Smooth muscle cell (in vitro differentiated cells): ENCODE measurements at regions not wholly inside any gene's neighbourhood (a gene's known extent, or its start where the extent isn't known, plus 50 kb on each side); places are given as distances from the start of the nearest gene placed in this dataset.

Experiments
- DNase-seq: peaks from one replicate; lab custom pipeline; 2025; ENCODE audit not compliant: unreplicated experiment; lab: John Stamatoyannopoulos, UW
- H2AFZ ChIP-seq: fragments of 200-600 bp; sonication (generic); 2 replicates; pipeline ENCODE4 v1.6.0; 2016; ENCODE audit warnings: antibody characterized with exemption, low read depth, mild to moderate bottlenecking
- H3F3A ChIP-seq: fragments of 200-600 bp; sonication (generic); 2 replicates; pipeline ENCODE4 v1.6.0; 2017; ENCODE audit warnings: antibody characterized with exemption, low read depth
- H3K27ac ChIP-seq: fragments of 200-600 bp; sonication (generic); 2 replicates; pipeline ENCODE4 v1.5.1; 2016; ENCODE audit warnings: low read depth, mild to moderate bottlenecking
- H3K27me3 ChIP-seq: fragments of 200-600 bp; sonication (generic); 2 replicates; pipeline ENCODE4 v1.6.1; 2016; ENCODE audit warnings: low read depth, mild to moderate bottlenecking
- H3K36me3 ChIP-seq: fragments of 200-600 bp; sonication (generic); 2 replicates; pipeline ENCODE4 v1.5.1; 2016; ENCODE audit warnings: low read depth
- H3K4me1 ChIP-seq: fragments of 200-600 bp; sonication (generic); 2 replicates; pipeline ENCODE4 v1.5.1; 2016; ENCODE audit warnings: low read depth
- H3K4me2 ChIP-seq: fragments of 200-600 bp; sonication (generic); 2 replicates; pipeline ENCODE4 v1.6.0; 2016; ENCODE audit warnings: mild to moderate bottlenecking
- H3K4me3 ChIP-seq: fragments of 200-600 bp; sonication (generic); 2 replicates; pipeline ENCODE4 v1.5.1; 2016; ENCODE audit warnings: mild to moderate bottlenecking
- H3K79me2 ChIP-seq: fragments of 200-600 bp; sonication (generic); 2 replicates; pipeline ENCODE4 v1.6.0; 2016; ENCODE audit warnings: low read depth, mild to moderate bottlenecking
- H3K9ac ChIP-seq: fragments of 200-600 bp; sonication (generic); 2 replicates; pipeline ENCODE4 v1.6.0; 2016; ENCODE audit warnings: low read depth
- H3K9me3 ChIP-seq: fragments of 200-600 bp; sonication (generic); replicated peaks from 2 replicates; pipeline ENCODE4 v1.5.1; 2016; ENCODE audit warnings: low read depth
- H4K20me1 ChIP-seq: fragments of 200-600 bp; sonication (generic); 2 replicates; pipeline ENCODE4 v1.6.0; 2016; ENCODE audit warnings: low read depth
- WGBS: methylation state at CpG from one replicate; pipeline ENCODE4 v1.1.7; 2016; ENCODE audit warnings: low lambda C conversion rate; 5-methylcytosine and 5-hydroxymethylcytosine counted together
- TF ChIP-seq, protein P1 (sequence below): fragments of 200-600 bp; sonication (generic); IDR thresholded peaks from 2 replicates; pipeline ENCODE4 v1.5.1; 2017; ENCODE audit warnings: borderline replicate concordance, mild to moderate bottlenecking, antibody characterized with exemption; ENCODE audit not compliant: insufficient read depth, poor library complexity, severe bottlenecking

DNA sequence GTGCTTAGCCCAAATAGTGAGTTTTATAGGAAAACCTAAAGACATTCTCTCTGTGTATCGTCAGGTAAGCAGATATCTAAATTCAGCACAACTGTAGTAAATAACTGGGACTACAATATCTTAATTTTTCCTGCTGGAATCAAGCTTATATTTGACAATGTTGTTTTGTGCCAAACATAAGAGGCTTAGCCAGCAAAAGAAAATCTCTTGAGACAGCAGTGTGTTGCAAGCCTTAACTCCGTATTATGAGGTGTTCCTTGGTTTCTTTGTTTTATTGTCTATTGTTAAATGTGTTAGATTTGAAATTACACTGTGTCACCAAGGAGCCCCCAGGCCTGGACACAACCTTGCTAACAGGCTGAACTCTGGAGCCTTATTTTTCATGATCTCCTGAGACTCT lies 1570.6 kb upstream of the GOT2 start:
- WGBS, result 94% methylated on average over 2 of the region's 2 CpGs
- no peaks in the 10 kb centered on the region for H3K27me3 ChIP-seq

DNA sequence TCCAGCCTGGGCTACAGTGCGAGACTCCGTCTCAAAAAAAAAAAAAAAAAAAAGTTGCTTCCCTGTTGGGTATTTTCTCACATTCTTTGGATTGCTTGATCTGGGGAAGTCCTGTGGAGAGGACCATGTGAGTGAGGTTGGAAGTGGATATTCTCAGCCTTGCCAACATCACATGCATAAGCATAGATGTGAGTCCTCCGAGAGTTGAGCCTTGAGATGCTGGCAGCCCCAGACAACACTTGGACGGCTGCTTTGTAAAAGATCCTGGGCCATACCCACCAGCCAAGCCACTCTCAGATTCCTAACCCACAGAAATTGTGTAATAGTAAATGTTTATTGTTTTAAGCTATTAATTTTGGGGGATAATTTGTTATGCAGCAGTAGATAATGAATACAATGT lies 1570.0 kb upstream of the GOT2 start:
- no peak overlapping the region for H3K9ac ChIP-seq
- no peaks in the 10 kb centered on the region for H3K27me3 ChIP-seq
- no peaks in the 10 kb centered on the region for H4K20me1 ChIP-seq
- H3K4me3 ChIP-seq, result no peak overlapping the region
- no peak overlapping the region for H3K4me2 ChIP-seq
- DNase-seq, result no peak
- 93% methylated on average over 4 of the region's 4 CpGs for WGBS
- H3F3A ChIP-seq, result no peaks in the 10 kb centered on the region
- no peaks in the 10 kb centered on the region for H3K79me2 ChIP-seq
- TF ChIP-seq, protein P1, sequence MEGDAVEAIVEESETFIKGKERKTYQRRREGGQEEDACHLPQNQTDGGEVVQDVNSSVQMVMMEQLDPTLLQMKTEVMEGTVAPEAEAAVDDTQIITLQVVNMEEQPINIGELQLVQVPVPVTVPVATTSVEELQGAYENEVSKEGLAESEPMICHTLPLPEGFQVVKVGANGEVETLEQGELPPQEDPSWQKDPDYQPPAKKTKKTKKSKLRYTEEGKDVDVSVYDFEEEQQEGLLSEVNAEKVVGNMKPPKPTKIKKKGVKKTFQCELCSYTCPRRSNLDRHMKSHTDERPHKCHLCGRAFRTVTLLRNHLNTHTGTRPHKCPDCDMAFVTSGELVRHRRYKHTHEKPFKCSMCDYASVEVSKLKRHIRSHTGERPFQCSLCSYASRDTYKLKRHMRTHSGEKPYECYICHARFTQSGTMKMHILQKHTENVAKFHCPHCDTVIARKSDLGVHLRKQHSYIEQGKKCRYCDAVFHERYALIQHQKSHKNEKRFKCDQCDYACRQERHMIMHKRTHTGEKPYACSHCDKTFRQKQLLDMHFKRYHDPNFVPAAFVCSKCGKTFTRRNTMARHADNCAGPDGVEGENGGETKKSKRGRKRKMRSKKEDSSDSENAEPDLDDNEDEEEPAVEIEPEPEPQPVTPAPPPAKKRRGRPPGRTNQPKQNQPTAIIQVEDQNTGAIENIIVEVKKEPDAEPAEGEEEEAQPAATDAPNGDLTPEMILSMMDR, result no peak
- H3K27ac ChIP-seq, result no peak overlapping the region
- no peak overlapping the region for H2AFZ ChIP-seq
- H3K4me1 ChIP-seq, result no peaks in the 10 kb centered on the region
- no peaks in the 10 kb centered on the region for H3K36me3 ChIP-seq
- H3K9me3 ChIP-seq, result no peaks in the 10 kb centered on the region

More for the DNA sequence above, 1570.6 kb upstream of the GOT2 start:
- TF ChIP-seq, protein P1, result no peak
- Histone ChIP-seq H4K20me1 (no peaks in the 10 kb centered on the region), H3K36me3 (no peaks in the 10 kb centered on the region), H3F3A (no peaks in the 10 kb centered on the region), H3K4me2 (no peak overlapping the region), H3K27ac (no peak overlapping the region), H3K4me3 (no peak overlapping the region), H3K9me3 (no peaks in the 10 kb centered on the region), H2AFZ (no peak overlapping the region), H3K79me2 (no peaks in the 10 kb centered on the region), H3K9ac (no peak overlapping the region), H3K4me1 (no peaks in the 10 kb centered on the region)
- no peak for DNase-seq

DNA sequence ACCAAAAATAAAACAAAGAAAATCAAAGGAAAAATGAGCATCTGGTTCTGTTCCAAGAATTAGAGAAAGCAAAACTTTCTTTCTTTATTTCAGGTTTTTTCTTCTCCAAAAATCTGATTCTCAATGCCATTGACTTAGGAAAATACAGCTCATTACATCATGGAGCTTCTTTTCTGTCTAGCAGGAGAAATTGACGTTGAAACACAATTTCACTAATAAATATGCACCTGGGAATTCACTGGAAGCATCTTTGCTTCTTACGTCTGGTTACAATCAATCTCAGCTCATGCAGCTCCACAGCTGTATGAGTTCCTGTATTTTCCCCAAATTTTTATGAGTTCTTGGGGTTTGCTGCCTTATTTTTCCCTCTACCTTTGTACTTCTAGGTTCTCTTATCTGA lies 1568.6 kb upstream of the GOT2 start:
- WGBS, result 91% methylated on average over 2 of the region's 2 CpGs
- H3K9me3 ChIP-seq, result no peaks in the 10 kb centered on the region

DNA sequence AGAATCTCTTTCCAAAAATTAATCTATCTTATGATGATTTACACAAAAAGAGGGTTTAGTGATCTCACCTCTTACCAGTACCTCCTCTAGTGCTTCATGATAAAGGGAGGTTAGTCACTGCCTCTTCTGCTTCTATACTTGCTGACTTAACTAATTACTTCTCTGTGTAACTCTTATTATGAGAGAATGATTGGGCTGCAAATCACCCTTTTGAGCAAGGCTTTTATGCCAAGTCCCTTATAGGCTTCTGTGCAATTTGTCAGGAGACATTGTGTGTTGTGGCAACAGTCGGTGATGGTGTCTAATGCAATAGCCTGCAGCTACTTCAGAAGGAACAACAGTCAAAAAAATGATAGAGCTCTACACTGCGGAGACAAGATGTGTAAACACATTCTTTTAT lies 1568.1 kb upstream of the GOT2 start:
- Histone ChIP-seq H3K36me3 (no peaks in the 10 kb centered on the region), H3K27me3 (no peaks in the 10 kb centered on the region), H3K9me3 (no peaks in the 10 kb centered on the region), H3K4me1 (no peaks in the 10 kb centered on the region), H3K9ac (no peak overlapping the region), H3K4me2 (no peak overlapping the region), H4K20me1 (no peaks in the 10 kb centered on the region), H3K4me3 (no peak overlapping the region), H2AFZ (no peak overlapping the region), H3K27ac (no peak overlapping the region), H3F3A (no peaks in the 10 kb centered on the region), H3K79me2 (no peaks in the 10 kb centered on the region)
- DNase-seq, result no peak
- TF ChIP-seq, protein P1, result no peak
- 80% methylated on average over 2 of the region's 2 CpGs for WGBS

More for the DNA sequence above, 1568.6 kb upstream of the GOT2 start:
- Histone ChIP-seq H3K9ac (no peak overlapping the region), H2AFZ (no peak overlapping the region), H3K27me3 (no peaks in the 10 kb centered on the region), H3K4me2 (no peak overlapping the region), H3K4me3 (no peak overlapping the region), H3F3A (no peaks in the 10 kb centered on the region), H3K79me2 (no peaks in the 10 kb centered on the region), H3K36me3 (no peaks in the 10 kb centered on the region), H3K27ac (no peak overlapping the region), H4K20me1 (no peaks in the 10 kb centered on the region), H3K4me1 (no peaks in the 10 kb centered on the region)
- DNase-seq, result no peak
- TF ChIP-seq, protein P1, result no peak
